HCT116 (cell line): ENCODE measurements at regions not wholly inside any gene's neighbourhood (a gene's known extent, or its start where the extent isn't known, plus 50 kb on each side); places are given as distances from the start of the nearest gene placed in this dataset.

ENCODE experiments used
- ATAC-seq: fragments of 200-7000 bp; cut with Tn5 transposase; 2 replicates; pipeline ENCODE4 v1.9.1; 2020; ENCODE audit warnings: mild to moderate bottlenecking, moderate library complexity
- BruUV-seq: library from RNA; stranded (reverse); fragments of 400-500 nt; replicated peaks from 2 replicates; lab custom pipeline; 2021; lab: Mats Ljungman, UMichigan
- CTCF ChIA-PET: fragments of 300-600 bp; sonication (Branson Sonifier 250); formaldehyde crosslinking; loops from one replicate; lab custom pipeline; 2021; ENCODE audit warnings: antibody characterized with exemption; lab: Charles Lee
- POLR2A ChIA-PET: fragments of 300-600, 350-600 bp; sonication (Branson Sonifier 250); formaldehyde crosslinking; loops from one replicate; lab custom pipeline; 2021; ENCODE audit warnings: antibody characterized with exemption; lab: Charles Lee
- RAD21 ChIA-PET, 2 experiments: fragments of 300-600 bp; sonication (Branson Sonifier 250); formaldehyde crosslinking; loops; one replicate each; lab custom pipeline; 2023; ENCODE audit warnings: low total read pairs in 2 of 2; ENCODE audit not compliant: uncharacterized antibody in 2 of 2, unreplicated experiment in 2 of 2, low non-redundant PET in 1 of 2; lab: Charles Lee
- DNase-seq: peaks from one replicate; pipeline ENCODE4 v3.0.0-alpha.2; 2010; ENCODE audit warnings: low read depth, low spot score
- H2AFZ ChIP-seq: fragments of 200-600 bp; shearing (Covaris generic), sonication (generic); 2 replicates; pipeline ENCODE4 v1.6.1; 2017; ENCODE audit warnings: low read depth, mixed run types, mixed read lengths, antibody characterized with exemption, low read length; ENCODE audit not compliant: poor library complexity, severe bottlenecking
- H3K27ac ChIP-seq: 2 replicates; pipeline ENCODE4 v1.5.1; 2012; ENCODE audit warnings: low read depth, low read length
- H3K27me3 ChIP-seq: fragments of 200-600 bp; sonication (generic); 2 replicates; pipeline ENCODE4 v1.6.1; 2016; ENCODE audit warnings: mixed run types, low read length, mixed read lengths; ENCODE audit not compliant: insufficient read depth
- H3K36me3 ChIP-seq, 2 experiments: fragments of 200-500 bp in 1 of 2; fragments of 200-600 bp in 1 of 2; sonication (Bioruptor generic) in 1 of 2; sonication (generic) in 1 of 2; 2 replicates each; pipeline versions ENCODE4 v1.5.1 to v1.6.1; 2014 to 2016; ENCODE audit warnings: low read length in 2 of 2, inconsistent platforms in 1 of 2, mixed read lengths in 1 of 2, mixed run types in 1 of 2; ENCODE audit not compliant: insufficient read depth in 2 of 2, control insufficient read depth in 1 of 2
- H3K4me1 ChIP-seq, 2 experiments: fragments of 200-600 bp in 1 of 2; sonication (generic) in 1 of 2; 2 replicates each; pipeline versions ENCODE4 v1.5.1 to v1.6.1; 2012 to 2017; ENCODE audit warnings: low read length in 2 of 2, inconsistent platforms in 1 of 2, mild to moderate bottlenecking in 1 of 2, mixed read lengths in 1 of 2, mixed run types in 1 of 2, moderate library complexity in 1 of 2; ENCODE audit not compliant: insufficient read depth in 2 of 2, control insufficient read depth in 1 of 2
- H3K4me2 ChIP-seq: fragments of 200-600 bp; sonication (generic); 2 replicates; pipeline ENCODE4 v1.6.1; 2017; ENCODE audit warnings: mixed run types, low read length, mixed read lengths
- H3K4me3 ChIP-seq, 2 experiments: fragments of 200-600 bp in 1 of 2; sonication (generic) in 1 of 2; replicated peaks in 1 of 2; 2 replicates each; pipeline ENCODE4 v1.5.1; 2011 to 2016; ENCODE audit warnings: low read length in 2 of 2, control low read depth in 1 of 2, low read depth in 1 of 2, mild to moderate bottlenecking in 1 of 2, mixed read lengths in 1 of 2, mixed run types in 1 of 2
- H3K79me2 ChIP-seq: fragments of 200-600 bp; sonication (generic); 2 replicates; pipeline ENCODE4 v1.6.1; 2017; ENCODE audit warnings: mild to moderate bottlenecking, mixed run types, low read length, moderate library complexity, mixed read lengths; ENCODE audit not compliant: insufficient read depth
- H3K9ac ChIP-seq: fragments of 200-600 bp; sonication (generic); 2 replicates; pipeline ENCODE4 v1.6.1; 2016; ENCODE audit warnings: low read length, mixed read lengths
- H3K9me2 ChIP-seq: fragments of 200-600 bp; sonication (generic), shearing (Covaris generic); 2 replicates; pipeline ENCODE4 v1.6.1; 2017; ENCODE audit warnings: mixed run types, mild to moderate bottlenecking, moderate library complexity; ENCODE audit not compliant: insufficient read depth
- H3K9me3 ChIP-seq, 2 experiments: fragments of 200-500 bp in 1 of 2; fragments of 200-600 bp in 1 of 2; sonication (Bioruptor generic) in 1 of 2; sonication (generic) in 1 of 2; 2 replicates each; pipeline ENCODE4 v1.6.1; 2014 to 2017; ENCODE audit warnings: low read length in 2 of 2, mixed read lengths in 2 of 2, inconsistent platforms in 1 of 2, low read depth in 1 of 2, mild to moderate bottlenecking in 1 of 2, mixed run types in 1 of 2, moderate library complexity in 1 of 2; ENCODE audit not compliant: control insufficient read depth in 1 of 2, insufficient read depth in 1 of 2
- H4K20me1 ChIP-seq: fragments of 200-600 bp; sonication (generic), shearing (Covaris generic); 2 replicates; pipeline ENCODE4 v1.6.1; 2017; ENCODE audit warnings: mixed run types, mild to moderate bottlenecking, moderate library complexity; ENCODE audit not compliant: insufficient read depth
- CBX3 ChIP-seq: IDR thresholded peaks from 2 replicates; pipeline ENCODE4 v1.6.1; 2012; ENCODE audit warnings: low read depth
- CEBPB ChIP-seq: IDR thresholded peaks from 2 replicates; pipeline ENCODE4 v1.6.1; 2012; ENCODE audit warnings: low read depth
- EGR1 ChIP-seq: IDR thresholded peaks from 2 replicates; pipeline ENCODE4 v1.6.1; 2012; ENCODE audit warnings: low read depth
- ELF1 ChIP-seq: IDR thresholded peaks from 2 replicates; pipeline ENCODE4 v1.6.1; 2012; ENCODE audit warnings: low read depth, borderline replicate concordance
- EZH2 ChIP-seq: fragments of 200-600 bp; sonication (generic); IDR thresholded peaks from 2 replicates; pipeline ENCODE4 v1.6.1; 2017; ENCODE audit warnings: antibody characterized with exemption, mixed run types
- EZH2phosphoT487 ChIP-seq: fragments of 200-600 bp; IDR thresholded peaks from 2 replicates; pipeline ENCODE4 v1.6.1; 2018; ENCODE audit warnings: antibody characterized with exemption, borderline replicate concordance
- FOSL1 ChIP-seq: IDR thresholded peaks from 2 replicates; pipeline ENCODE4 v1.6.1; 2012; ENCODE audit warnings: low read depth
- JUND ChIP-seq: IDR thresholded peaks from 2 replicates; pipeline ENCODE4 v1.6.1; 2012
- POLR2A ChIP-seq: IDR thresholded peaks from 2 replicates; pipeline ENCODE4 v1.7.0; 2011; ENCODE audit warnings: borderline replicate concordance; ENCODE audit not compliant: insufficient read depth, insufficient read length; ENCODE audit errors: extremely low read depth
- POLR2AphosphoS5 ChIP-seq: IDR thresholded peaks from 2 replicates; pipeline ENCODE4 v1.6.1; 2011; ENCODE audit warnings: mild to moderate bottlenecking, low read depth, low read length, moderate library complexity
- RAD21 ChIP-seq: IDR thresholded peaks from 2 replicates; pipeline ENCODE4 v1.6.1; 2012; ENCODE audit warnings: low read depth, mild to moderate bottlenecking
- SP1 ChIP-seq: IDR thresholded peaks from 2 replicates; pipeline ENCODE4 v1.6.1; 2012; ENCODE audit warnings: low read depth
- SRF ChIP-seq: IDR thresholded peaks from 2 replicates; pipeline ENCODE4 v1.6.1; 2012; ENCODE audit warnings: low read depth
- TCF7L2 ChIP-seq: IDR thresholded peaks from 2 replicates; pipeline ENCODE4 v1.7.0; 2011; ENCODE audit warnings: borderline replicate concordance, inconsistent platforms; ENCODE audit not compliant: insufficient read depth, insufficient read length; ENCODE audit errors: extremely low read depth
- YY1 ChIP-seq: IDR thresholded peaks from 2 replicates; pipeline ENCODE4 v1.6.1; 2011; ENCODE audit warnings: low read length, low read depth, moderate library complexity, mild to moderate bottlenecking; ENCODE audit not compliant: insufficient replicate concordance; ENCODE audit errors: extremely low read depth
- ZFX ChIP-seq: fragments of 450-650 bp; IDR thresholded peaks from 2 replicates; pipeline ENCODE4 v1.6.1; 2017
- ZNF274 ChIP-seq: fragments of 200-500 bp; sonication (Bioruptor generic); IDR thresholded peaks from 2 replicates; pipeline ENCODE4 v1.6.1; 2014; ENCODE audit warnings: mild to moderate bottlenecking, low read depth, low read length, inconsistent platforms
- intact Hi-C: fragments of 100-400 bp; cut with micrococcal nuclease; formaldehyde crosslinking; loops from 2 replicates; pipeline ENCODE4 v1.10.0; 2022
- TF ChIP-seq, protein P1 (sequence below): IDR thresholded peaks from 2 replicates; pipeline ENCODE4 v1.6.1; 2011; ENCODE audit warnings: mild to moderate bottlenecking, low read length, moderate library complexity; ENCODE audit not compliant: insufficient replicate concordance; ENCODE audit errors: extremely low read depth
- TF ChIP-seq, protein P2 (sequence below): IDR thresholded peaks from 2 replicates; pipeline ENCODE4 v1.6.1; 2012; ENCODE audit warnings: low read depth
- TF ChIP-seq, protein P3 (sequence below): IDR thresholded peaks from 2 replicates; pipeline ENCODE4 v1.6.1; 2012

DNA sequence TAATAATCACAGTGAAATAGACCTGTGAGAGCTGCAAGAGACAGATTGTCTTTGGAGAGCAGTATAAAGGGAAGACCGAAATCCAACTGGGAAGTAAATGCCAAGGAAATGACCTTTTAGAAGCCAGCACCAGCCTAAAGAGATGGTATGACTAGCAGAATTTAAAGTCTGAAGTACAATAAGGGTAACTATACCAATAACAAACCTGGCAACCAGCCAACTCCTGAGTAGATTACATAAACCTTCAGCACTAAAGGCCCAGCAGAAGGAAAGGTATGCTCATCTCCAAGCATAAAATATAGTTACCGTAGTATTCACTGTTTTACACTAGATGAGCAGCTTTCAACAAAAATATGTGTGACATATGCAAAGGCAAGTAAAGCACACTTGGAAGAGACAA, 155.1 kb upstream of the SATB1 start:
- Histone ChIP-seq H3K79me2 (no peaks in the 10 kb centered on the region), H3K9me3 (no peaks in the 10 kb centered on the region), H3K36me3 (no peaks in the 10 kb centered on the region), H3K9me2 (no peaks in the 10 kb centered on the region), H3K4me1 (no peaks in the 10 kb centered on the region), H3K27me3 (no peaks in the 10 kb centered on the region), H3K4me3 (no peak overlapping the region), H3K4me2 (no peak overlapping the region), H3K9ac (no peak overlapping the region), H2AFZ (no peak overlapping the region), H3K27ac (no peak overlapping the region), H4K20me1 (no peaks in the 10 kb centered on the region; the same call in 1 of the 2 replicates)
- CTCF ChIA-PET = no interaction called here
- ATAC-seq = no peak
- RAD21 ChIA-PET = no interaction called here
- TF ChIP-seq YY1 = no peak
- TF ChIP-seq, protein P1, sequence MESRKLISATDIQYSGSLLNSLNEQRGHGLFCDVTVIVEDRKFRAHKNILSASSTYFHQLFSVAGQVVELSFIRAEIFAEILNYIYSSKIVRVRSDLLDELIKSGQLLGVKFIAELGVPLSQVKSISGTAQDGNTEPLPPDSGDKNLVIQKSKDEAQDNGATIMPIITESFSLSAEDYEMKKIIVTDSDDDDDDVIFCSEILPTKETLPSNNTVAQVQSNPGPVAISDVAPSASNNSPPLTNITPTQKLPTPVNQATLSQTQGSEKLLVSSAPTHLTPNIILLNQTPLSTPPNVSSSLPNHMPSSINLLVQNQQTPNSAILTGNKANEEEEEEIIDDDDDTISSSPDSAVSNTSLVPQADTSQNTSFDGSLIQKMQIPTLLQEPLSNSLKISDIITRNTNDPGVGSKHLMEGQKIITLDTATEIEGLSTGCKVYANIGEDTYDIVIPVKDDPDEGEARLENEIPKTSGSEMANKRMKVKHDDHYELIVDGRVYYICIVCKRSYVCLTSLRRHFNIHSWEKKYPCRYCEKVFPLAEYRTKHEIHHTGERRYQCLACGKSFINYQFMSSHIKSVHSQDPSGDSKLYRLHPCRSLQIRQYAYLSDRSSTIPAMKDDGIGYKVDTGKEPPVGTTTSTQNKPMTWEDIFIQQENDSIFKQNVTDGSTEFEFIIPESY = no peak
- no peak for TF ChIP-seq CBX3
- no peak for TF ChIP-seq FOSL1
- TF ChIP-seq JUND = no peak
- TF ChIP-seq EZH2phosphoT487 = no peak
- no peak for TF ChIP-seq EZH2
- TF ChIP-seq ELF1 = no peak
- no peak for TF ChIP-seq TCF7L2
- TF ChIP-seq RAD21 = no peak
- TF ChIP-seq CEBPB = no peak
- TF ChIP-seq SRF = no peak
- TF ChIP-seq POLR2AphosphoS5 = no peak
- no peak for TF ChIP-seq EGR1
- TF ChIP-seq ZFX = no peak
- TF ChIP-seq, protein P2, sequence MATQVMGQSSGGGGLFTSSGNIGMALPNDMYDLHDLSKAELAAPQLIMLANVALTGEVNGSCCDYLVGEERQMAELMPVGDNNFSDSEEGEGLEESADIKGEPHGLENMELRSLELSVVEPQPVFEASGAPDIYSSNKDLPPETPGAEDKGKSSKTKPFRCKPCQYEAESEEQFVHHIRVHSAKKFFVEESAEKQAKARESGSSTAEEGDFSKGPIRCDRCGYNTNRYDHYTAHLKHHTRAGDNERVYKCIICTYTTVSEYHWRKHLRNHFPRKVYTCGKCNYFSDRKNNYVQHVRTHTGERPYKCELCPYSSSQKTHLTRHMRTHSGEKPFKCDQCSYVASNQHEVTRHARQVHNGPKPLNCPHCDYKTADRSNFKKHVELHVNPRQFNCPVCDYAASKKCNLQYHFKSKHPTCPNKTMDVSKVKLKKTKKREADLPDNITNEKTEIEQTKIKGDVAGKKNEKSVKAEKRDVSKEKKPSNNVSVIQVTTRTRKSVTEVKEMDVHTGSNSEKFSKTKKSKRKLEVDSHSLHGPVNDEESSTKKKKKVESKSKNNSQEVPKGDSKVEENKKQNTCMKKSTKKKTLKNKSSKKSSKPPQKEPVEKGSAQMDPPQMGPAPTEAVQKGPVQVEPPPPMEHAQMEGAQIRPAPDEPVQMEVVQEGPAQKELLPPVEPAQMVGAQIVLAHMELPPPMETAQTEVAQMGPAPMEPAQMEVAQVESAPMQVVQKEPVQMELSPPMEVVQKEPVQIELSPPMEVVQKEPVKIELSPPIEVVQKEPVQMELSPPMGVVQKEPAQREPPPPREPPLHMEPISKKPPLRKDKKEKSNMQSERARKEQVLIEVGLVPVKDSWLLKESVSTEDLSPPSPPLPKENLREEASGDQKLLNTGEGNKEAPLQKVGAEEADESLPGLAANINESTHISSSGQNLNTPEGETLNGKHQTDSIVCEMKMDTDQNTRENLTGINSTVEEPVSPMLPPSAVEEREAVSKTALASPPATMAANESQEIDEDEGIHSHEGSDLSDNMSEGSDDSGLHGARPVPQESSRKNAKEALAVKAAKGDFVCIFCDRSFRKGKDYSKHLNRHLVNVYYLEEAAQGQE = no peak
- TF ChIP-seq POLR2A = no peak
- TF ChIP-seq ZNF274 = no peak
- TF ChIP-seq, protein P3, sequence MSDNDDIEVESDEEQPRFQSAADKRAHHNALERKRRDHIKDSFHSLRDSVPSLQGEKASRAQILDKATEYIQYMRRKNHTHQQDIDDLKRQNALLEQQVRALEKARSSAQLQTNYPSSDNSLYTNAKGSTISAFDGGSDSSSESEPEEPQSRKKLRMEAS = no peak
- no peak for TF ChIP-seq SP1
- DNase-seq = no peak
- POLR2A ChIA-PET = no interaction called here
- intact Hi-C loops = no loop called here
- BruUV-seq = no TSS peak
